Spleen (tissue), 11 donors: ENCODE measurements at regions not wholly inside any gene's neighbourhood (a gene's known extent, or its start where the extent isn't known, plus 50 kb on each side); places are given as distances from the start of the nearest gene placed in this dataset.

ENCODE experiments used
- DNase-seq: peaks from one replicate; pipeline ENCODE4 v3.0.0-alpha.2; 2020
- H3K27ac ChIP-seq, 8 donors: fragments of 200-600 bp; sonication (generic) in 7 of 8; 1 replicate in 4 of 8; 2 replicates in 4 of 8; pipeline versions ENCODE4 v1.5.0 to v1.8.0; 2016 to 2021; ENCODE audit warnings: inconsistent platforms in 4 of 8, mild to moderate bottlenecking in 4 of 8, moderate library complexity in 1 of 8
- H3K27me3 ChIP-seq, 7 donors: fragments of 200-600 bp; sonication (generic) in 6 of 7; replicated peaks in 1 of 7; 1 replicate in 4 of 7; 2 replicates in 3 of 7; pipeline versions ENCODE4 v1.5.0 to v1.8.0; 2016 to 2021; ENCODE audit warnings: inconsistent platforms in 3 of 7, mild to moderate bottlenecking in 1 of 7
- H3K36me3 ChIP-seq, 6 donors: fragments of 200-600 bp; sonication (generic) in 5 of 6; 1 replicate in 4 of 6; 2 replicates in 2 of 6; pipeline versions ENCODE4 v1.5.0 to v1.8.0; 2016 to 2021; ENCODE audit warnings: inconsistent platforms in 2 of 6
- H3K4me1 ChIP-seq, 6 donors: fragments of 200-600 bp; sonication (generic) in 5 of 6; 1 replicate in 3 of 6; 2 replicates in 3 of 6; pipeline versions ENCODE4 v1.5.0 to v1.8.0; 2016 to 2021; ENCODE audit warnings: inconsistent platforms in 3 of 6
- H3K4me3 ChIP-seq, 8 donors: fragments of 200-600 bp; sonication (generic) in 7 of 8; 1 replicate in 4 of 8; 2 replicates in 4 of 8; pipeline versions ENCODE4 v1.5.0 to v1.8.0; 2016 to 2021; ENCODE audit warnings: inconsistent platforms in 4 of 8, mild to moderate bottlenecking in 4 of 8, moderate library complexity in 2 of 8
- H3K9me3 ChIP-seq, 8 donors: fragments of 200-600 bp; sonication (generic) in 7 of 8; 1 replicate in 4 of 8; 2 replicates in 4 of 8; pipeline versions ENCODE4 v1.5.0 to v1.8.0; 2016 to 2021; ENCODE audit warnings: inconsistent platforms in 4 of 8
- CTCF ChIP-seq, 11 experiments: fragments of 200-600 bp in 7 of 11; fragments of 450-650 bp in 4 of 11; sonication (generic) in 4 of 11; IDR thresholded peaks in 8 of 11; conservative IDR thresholded peaks in 3 of 11; 1 replicate in 7 of 11; 2 replicates in 4 of 11; pipeline versions ENCODE4 v1.4.0 to v1.8.0; 2016 to 2021; ENCODE audit warnings: antibody characterized with exemption in 11 of 11, inconsistent platforms in 4 of 11, mild to moderate bottlenecking in 1 of 11
- POLR2A ChIP-seq, 3 donors: fragments of 450-650 bp; IDR thresholded peaks; one replicate each; pipeline ENCODE4 v1.5.1; 2017; ENCODE audit warnings: antibody characterized with exemption in 3 of 3, mild to moderate bottlenecking in 1 of 3
- POLR2AphosphoS5 ChIP-seq, 3 donors: sonication (generic); formaldehyde crosslinking; IDR thresholded peaks; one replicate each; pipeline ENCODE4 v1.5.1; 2017; ENCODE audit warnings: antibody characterized with exemption in 3 of 3
- WGBS, 5 donors: extraction: QIAGEN DNeasy Blood & Tissue Kit in 3 of 5; methylation state at CpG; one replicate each; pipeline versions ENCODE4 v1.1.5 to v1.1.7; 2013 to 2018; 5-methylcytosine and 5-hydroxymethylcytosine counted together
- intact Hi-C: fragments of 100-400 bp; cut with DNase I; formaldehyde crosslinking; loops from one replicate; pipeline ENCODE4 v1.15.0; 2023; ENCODE audit warnings: low total_unique reads
- donor health status: healthy with polysubstance abuse.
- donor health status: DM: no; HTN: no; CAD: no; lungs with moderate emphysema.
- donor health status: DM: no; HTN: no; CAD: no.
- donor health status: Bipolar disorder and iron deficiency.
- donor health status: healthy.
- donor health status: DM: no; HTN: no; CAD: no.
- donor health status: DM: yes; HTN: yes; CAD: no.

- intact Hi-C loops: no loop called here
- no peaks in the 10 kb centered on the region for H3K27me3 ChIP-seq
- TF ChIP-seq POLR2A (IDR thresholded peaks at IDR 0.05): no peak
- TF ChIP-seq POLR2AphosphoS5 (IDR thresholded peaks at IDR 0.05): no peak
- TF ChIP-seq CTCF (IDR thresholded peaks at IDR 0.05 in 8 of 11, conservative IDR thresholded peaks at IDR 0.05 in 3 of 11): no peak
- no peak for DNase-seq
- 61 to 87% (median 74%) methylated on average over 5 of the region's 5 CpGs for WGBS, 5 donors
- no peaks in the 10 kb centered on the region for H3K36me3 ChIP-seq
- H3K4me1 ChIP-seq: no peaks in the 10 kb centered on the region
- no peak overlapping the region for H3K27ac ChIP-seq
- peaks cover 0 to 15% (median 11%) of the 10 kb centered on the region in 8 donors for H3K9me3 ChIP-seq
- no peak overlapping the region for H3K4me3 ChIP-seq
Measured at GRCh38 chr16:79691007-79691406, 90.5 kb upstream of the MAF start.

GRCh38 chr16:79690159-79690558, 89.6 kb upstream of the MAF start:
- intact Hi-C loops: no loop called here
- no peak for TF ChIP-seq POLR2AphosphoS5 (IDR thresholded peaks at IDR 0.05)
- no peak for TF ChIP-seq CTCF (IDR thresholded peaks at IDR 0.05 in 8 of 11, conservative IDR thresholded peaks at IDR 0.05 in 3 of 11)

GRCh38 chr16:79687249-79688130, 87.0 kb upstream of the MAF start:
- Histone ChIP-seq H3K9me3 (no peaks in the 10 kb centered on the region), H3K27me3 (no peaks in the 10 kb centered on the region), H3K27ac (no peak overlapping the region), H3K4me3 (no peak overlapping the region), H3K4me1 (no peaks in the 10 kb centered on the region), H3K36me3 (no peaks in the 10 kb centered on the region)
- no peak for DNase-seq
- 86 to 93% (median 90%) methylated on average over 6 of the region's 6 CpGs for WGBS, 5 donors
- TF ChIP-seq CTCF (IDR thresholded peaks at IDR 0.05 in 8 of 11, conservative IDR thresholded peaks at IDR 0.05 in 3 of 11): no peak
- no peak for TF ChIP-seq POLR2A (IDR thresholded peaks at IDR 0.05)
- TF ChIP-seq POLR2AphosphoS5 (IDR thresholded peaks at IDR 0.05): no peak
- intact Hi-C loops: no loop called here

More at GRCh38 chr16:79690159-79690558, 89.6 kb upstream of the MAF start:
- Histone ChIP-seq H3K27ac (no peak overlapping the region), H3K9me3 (peaks cover 0 to 15% (median 11%) of the 10 kb centered on the region in 8 donors), H3K27me3 (no peaks in the 10 kb centered on the region), H3K36me3 (no peaks in the 10 kb centered on the region), H3K4me1 (no peaks in the 10 kb centered on the region), H3K4me3 (no peak overlapping the region)
- 63 to 81% (median 77%) methylated on average over 4 of the region's 4 CpGs for WGBS, 5 donors
- DNase-seq: no peak

GRCh38 chr16:79685871-79686270, 85.3 kb upstream of the MAF start:
- no peak overlapping the region for H3K4me3 ChIP-seq
- TF ChIP-seq POLR2A (IDR thresholded peaks at IDR 0.05): no peak
- no peak for TF ChIP-seq POLR2AphosphoS5 (IDR thresholded peaks at IDR 0.05)
- TF ChIP-seq CTCF (IDR thresholded peaks at IDR 0.05 in 8 of 11, conservative IDR thresholded peaks at IDR 0.05 in 3 of 11): no peak
- intact Hi-C loops: no loop called here

More at GRCh38 chr16:79685871-79686270, 85.3 kb upstream of the MAF start:
- H3K9me3 ChIP-seq: no peaks in the 10 kb centered on the region
- DNase-seq: no peak
- no peak overlapping the region for H3K27ac ChIP-seq
- no peaks in the 10 kb centered on the region for H3K36me3 ChIP-seq
- no peaks in the 10 kb centered on the region for H3K4me1 ChIP-seq
- WGBS, 5 donors: 85 to 93% (median 91%) methylated on average over 3 of the region's 3 CpGs
- H3K27me3 ChIP-seq: no peaks in the 10 kb centered on the region
